Neutrophil (primary cell): ENCODE measurements at regions not wholly inside any gene's neighbourhood (a gene's known extent, or its start where the extent isn't known, plus 50 kb on each side); places are given as distances from the start of the nearest gene placed in this dataset.

ENCODE experiments used
- H3K27ac ChIP-seq: fragments of 200-600 bp; sonication (generic); 2 replicates; pipeline ENCODE4 v1.5.1; 2016; ENCODE audit warnings: mild to moderate bottlenecking, moderate library complexity
- H3K27me3 ChIP-seq: fragments of 200-600 bp; sonication (generic); 2 replicates; pipeline ENCODE4 v1.6.0; 2016; ENCODE audit warnings: mild to moderate bottlenecking
- H3K36me3 ChIP-seq: fragments of 200-600 bp; sonication (generic); 2 replicates; pipeline ENCODE4 v1.5.1; 2017
- H3K4me1 ChIP-seq, 2 experiments: fragments of 200-600 bp in 1 of 2; sonication (generic) in 1 of 2; 1 replicate in 1 of 2; 2 replicates in 1 of 2; pipeline versions ENCODE4 v1.5.1 to v1.6.1; 2013 to 2016; ENCODE audit warnings: low read depth in 1 of 2, low read length in 1 of 2, mild to moderate bottlenecking in 1 of 2, moderate library complexity in 1 of 2; ENCODE audit not compliant: control insufficient read depth in 1 of 2, insufficient read depth in 1 of 2
- H3K4me3 ChIP-seq, 2 experiments: fragments of 200-600 bp in 1 of 2; sonication (generic) in 1 of 2; 1 replicate in 1 of 2; 2 replicates in 1 of 2; pipeline ENCODE4 v1.5.1; 2013 to 2016; ENCODE audit warnings: low read depth in 1 of 2, low read length in 1 of 2, mild to moderate bottlenecking in 1 of 2, moderate library complexity in 1 of 2
- H3K9me3 ChIP-seq: fragments of 200-600 bp; sonication (generic); 2 replicates; pipeline ENCODE4 v1.5.1; 2016
- CTCF ChIP-seq: fragments of 200-600 bp; sonication (generic); IDR thresholded peaks from 2 replicates; pipeline ENCODE4 v1.5.1; 2016; ENCODE audit warnings: antibody characterized with exemption

- H3K36me3 ChIP-seq, result no peaks in the 10 kb centered on the region
- H3K9me3 ChIP-seq, result no peaks in the 10 kb centered on the region
- H3K4me1 ChIP-seq, result no peaks in the 10 kb centered on the region
- no peak overlapping the region for H3K4me3 ChIP-seq
- H3K27ac ChIP-seq, result no peak overlapping the region
- no peaks in the 10 kb centered on the region for H3K27me3 ChIP-seq
- TF ChIP-seq CTCF, result no peak
Observed at GRCh38 chr12:89969093-89969492, 260.5 kb upstream of the ATP2B1 start.

GRCh38 chr12:89968151-89968700 is 259.6 kb upstream of the ATP2B1 start:
- Histone ChIP-seq H3K36me3 (no peaks in the 10 kb centered on the region), H3K9me3 (no peaks in the 10 kb centered on the region), H3K4me3 (no peak overlapping the region), H3K27ac (no peak overlapping the region), H3K27me3 (no peaks in the 10 kb centered on the region), H3K4me1 (no peaks in the 10 kb centered on the region)
- no peak for TF ChIP-seq CTCF

- no peak for TF ChIP-seq CTCF
- H3K27me3 ChIP-seq, result no peaks in the 10 kb centered on the region
- H3K4me1 ChIP-seq, result no peaks in the 10 kb centered on the region
Observed at GRCh38 chr12:89966495-89967240, 258.0 kb upstream of the ATP2B1 start.

GRCh38 chr12:89965993-89966392 is 257.4 kb upstream of the ATP2B1 start:
- no peaks in the 10 kb centered on the region for H3K9me3 ChIP-seq
- no peak overlapping the region for H3K27ac ChIP-seq
- H3K36me3 ChIP-seq, result no peaks in the 10 kb centered on the region
- H3K4me3 ChIP-seq, result no peak overlapping the region
- H3K4me1 ChIP-seq, result no peaks in the 10 kb centered on the region
- H3K27me3 ChIP-seq, result no peaks in the 10 kb centered on the region
- no peak for TF ChIP-seq CTCF

More at GRCh38 chr12:89966495-89967240, 258.0 kb upstream of the ATP2B1 start:
- Histone ChIP-seq H3K9me3 (no peaks in the 10 kb centered on the region), H3K4me3 (no peak overlapping the region), H3K36me3 (no peaks in the 10 kb centered on the region), H3K27ac (no peak overlapping the region)

GRCh38 chr12:89962648-89963047 is 254.0 kb upstream of the ATP2B1 start:
- no peak overlapping the region for H3K27ac ChIP-seq
- TF ChIP-seq CTCF, result no peak
- H3K4me1 ChIP-seq, result no peaks in the 10 kb centered on the region
- H3K36me3 ChIP-seq, result no peaks in the 10 kb centered on the region
- H3K9me3 ChIP-seq, result no peaks in the 10 kb centered on the region
- H3K4me3 ChIP-seq, result no peak overlapping the region
- no peaks in the 10 kb centered on the region for H3K27me3 ChIP-seq
